Naive thymus-derived CD4-positive, alpha-beta T cell (primary cell): ENCODE measurements at regions not wholly inside any gene's neighbourhood (a gene's known extent, or its start where the extent isn't known, plus 50 kb on each side); places are given as distances from the start of the nearest gene placed in this dataset.

ENCODE experiments used
- ATAC-seq: fragments of 150-1000 bp; cut with Tn5 transposase; 2 replicates; pipeline ENCODE4 v1.10.0; 2021; ENCODE audit warnings: mild to moderate bottlenecking, moderate library complexity
- CTCF ChIA-PET: fragments of 350-600 bp; sonication (Branson Sonifier 250); formaldehyde crosslinking; loops from one replicate; lab custom pipeline; 2021; ENCODE audit warnings: antibody characterized with exemption; lab: Charles Lee
- POLR2A ChIA-PET: fragments of 350-600 bp; sonication (Branson Sonifier 250); formaldehyde crosslinking; loops from one replicate; lab custom pipeline; 2021; ENCODE audit warnings: antibody characterized with exemption, inconsistent platforms; lab: Charles Lee
- DNase-seq, 9 donors: peaks; one replicate each; pipeline versions ENCODE4 v3.0.0 to v3.0.0-alpha.2; 2020 to 2022; ENCODE audit warnings: mixed read lengths in 1 of 9
- H3K27ac ChIP-seq: one replicate; pipeline ENCODE4 v1.7.0; 2013; ENCODE audit warnings: mild to moderate bottlenecking, low read depth, low read length, moderate library complexity
- H3K27me3 ChIP-seq, 2 donors: one replicate each; pipeline ENCODE4 v1.7.0; 2013; ENCODE audit warnings: low read length in 2 of 2, mild to moderate bottlenecking in 2 of 2, moderate library complexity in 2 of 2; ENCODE audit not compliant: control insufficient read depth in 2 of 2, insufficient read depth in 2 of 2
- H3K36me3 ChIP-seq, 3 experiments: 1 replicate in 2 of 3; 2 replicates in 1 of 3; pipeline ENCODE4 v1.7.0; 2013; ENCODE audit warnings: low read length in 3 of 3, mild to moderate bottlenecking in 3 of 3, moderate library complexity in 1 of 3; ENCODE audit not compliant: insufficient read depth in 3 of 3, control insufficient read depth in 2 of 3
- H3K4me1 ChIP-seq, 2 donors: one replicate each; pipeline ENCODE4 v1.7.0; 2013; ENCODE audit warnings: low read length in 2 of 2, mild to moderate bottlenecking in 2 of 2, moderate library complexity in 1 of 2; ENCODE audit not compliant: control insufficient read depth in 2 of 2, insufficient read depth in 2 of 2
- H3K4me3 ChIP-seq: 2 replicates; pipeline ENCODE4 v1.7.0; 2013; ENCODE audit warnings: mild to moderate bottlenecking, low read length
- H3K9me3 ChIP-seq, 3 experiments: 1 replicate in 2 of 3; 2 replicates in 1 of 3; pipeline ENCODE4 v1.7.0; 2013; ENCODE audit warnings: low read length in 3 of 3; ENCODE audit not compliant: control insufficient read depth in 2 of 3
- H3K27ac Mint-ChIP-seq, 9 donors: one replicate each; pipeline ENCODE4 v1.8.0; 2020 to 2022; ENCODE audit warnings: mixed read lengths in 9 of 9, mild to moderate bottlenecking in 8 of 9, moderate library complexity in 5 of 9, inconsistent platforms in 2 of 9
- H3K27me3 Mint-ChIP-seq, 5 donors: one replicate each; pipeline ENCODE4 v1.8.0; 2021 to 2022; ENCODE audit warnings: mixed read lengths in 5 of 5, mild to moderate bottlenecking in 1 of 5
- H3K36me3 Mint-ChIP-seq, 5 donors: one replicate each; pipeline ENCODE4 v1.8.0; 2020 to 2022; ENCODE audit warnings: mixed read lengths in 5 of 5, mild to moderate bottlenecking in 3 of 5, inconsistent platforms in 1 of 5
- H3K4me1 Mint-ChIP-seq, 7 donors: one replicate each; pipeline ENCODE4 v1.8.0; 2020 to 2022; ENCODE audit warnings: mixed read lengths in 7 of 7, mild to moderate bottlenecking in 3 of 7, inconsistent platforms in 1 of 7
- H3K4me3 Mint-ChIP-seq, 10 donors: one replicate each; pipeline ENCODE4 v1.8.0; 2020 to 2022; ENCODE audit warnings: mild to moderate bottlenecking in 10 of 10, mixed read lengths in 10 of 10, moderate library complexity in 6 of 10, inconsistent platforms in 2 of 10
- H3K9me3 Mint-ChIP-seq, 11 donors: one replicate each; pipeline ENCODE4 v1.8.0; 2020 to 2022; ENCODE audit warnings: mixed read lengths in 11 of 11, mild to moderate bottlenecking in 4 of 11, inconsistent platforms in 1 of 11, moderate library complexity in 1 of 11
- intact Hi-C, 2 donors: fragments of 100-400 bp; cut with micrococcal nuclease; formaldehyde crosslinking; loops; one replicate each; pipeline ENCODE4 v1.15.1; 2023

DNA sequence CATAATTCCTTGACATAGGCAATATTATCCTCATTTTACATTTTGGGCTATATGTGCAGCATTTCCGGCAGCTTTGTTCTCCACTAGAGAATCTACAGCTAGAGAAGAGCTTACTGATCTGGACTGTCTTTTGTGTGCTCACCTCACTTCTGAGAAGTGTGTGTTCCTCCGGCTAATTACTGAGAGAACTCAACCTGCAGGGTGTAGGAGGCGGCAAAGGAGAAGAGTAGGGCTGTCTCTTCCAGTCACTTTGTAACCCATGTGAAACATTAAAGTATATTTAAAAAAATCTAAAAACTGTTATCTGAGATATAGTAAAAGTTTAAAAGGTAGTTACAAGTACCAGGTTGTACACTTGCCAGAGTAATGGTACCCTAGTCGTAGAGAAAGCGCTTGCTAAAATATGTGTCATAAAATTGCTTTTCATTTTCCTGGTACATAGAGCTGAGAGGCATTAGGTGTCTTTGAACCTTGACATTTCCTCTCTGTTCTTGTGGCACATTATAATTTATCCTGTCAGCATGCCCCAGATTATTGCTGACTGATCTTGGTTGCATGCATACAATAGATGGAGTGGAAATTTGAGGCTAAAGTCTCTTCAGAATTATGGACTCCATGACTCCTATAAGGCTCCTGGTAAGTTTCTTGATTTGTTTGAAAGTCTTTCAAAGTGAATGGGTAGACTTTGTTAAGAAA is 381.9 kb downstream of the LMO7 start:
- CTCF ChIA-PET: interaction anchor here (0.5 to 1.8 kb wide), 4 partner anchors 320 to 1870 kb away, joined by 3 to 6 read pairs (median 4); no protein-coding TSS in a partner anchor

DNA sequence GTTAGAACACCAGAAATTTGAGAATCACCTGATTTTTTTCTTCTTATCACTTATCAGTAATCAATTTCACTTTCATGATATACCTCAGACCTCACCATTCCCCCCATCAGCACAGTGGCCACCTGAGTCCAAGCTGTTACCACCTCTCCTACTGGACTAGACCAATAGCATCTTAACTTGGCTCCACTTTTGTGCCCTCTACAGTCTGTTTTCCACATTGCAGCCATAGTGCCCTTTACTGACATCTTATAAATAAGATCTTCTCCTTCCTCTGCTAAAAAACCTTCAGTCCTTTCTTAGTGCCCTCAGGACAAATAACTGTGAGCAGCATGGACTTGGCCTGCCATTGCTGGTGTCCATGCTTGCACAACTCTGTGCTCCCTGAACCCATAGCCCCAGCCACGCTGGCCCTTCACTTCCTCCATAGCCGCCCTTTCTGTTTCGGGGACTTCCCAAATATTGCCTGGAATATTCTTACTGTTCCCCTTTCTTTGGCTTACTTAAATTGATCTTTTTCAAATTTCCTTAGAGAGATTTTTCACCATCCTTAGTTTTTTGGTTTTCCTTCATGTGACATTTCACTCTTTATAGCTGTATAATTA is 380.8 kb downstream of the LMO7 start:
- H3K27me3 Mint-ChIP-seq: peaks cover 0 to 5% (median 0%) of the 10 kb centered on the region in 5 donors

More for the DNA sequence above, 381.9 kb downstream of the LMO7 start:
- H3K9me3 ChIP-seq: no peaks in the 10 kb centered on the region
- peaks cover 0 to 11% (median 0%) of the 10 kb centered on the region in 7 donors for H3K4me1 Mint-ChIP-seq
- H3K9me3 Mint-ChIP-seq: no peaks in the 10 kb centered on the region
- peaks cover 0 to 10% (median 0%) of the 10 kb centered on the region in 5 donors for H3K27me3 Mint-ChIP-seq
- no peaks in the 10 kb centered on the region for H3K4me1 ChIP-seq
- POLR2A ChIA-PET: no interaction called here
- H3K27ac ChIP-seq: no peak overlapping the region
- H3K36me3 ChIP-seq: no peaks in the 10 kb centered on the region
- DNase-seq: no peak
- no peaks in the 10 kb centered on the region for H3K27me3 ChIP-seq
- H3K27ac Mint-ChIP-seq: no peak overlapping the region
- H3K36me3 Mint-ChIP-seq: no peaks in the 10 kb centered on the region
- ATAC-seq: no peak
- intact Hi-C loops: loop anchor here (1.0 to 5.0 kb wide), 6 partner anchors 141 to 884 kb away; no protein-coding TSS in a partner anchor
- H3K4me3 Mint-ChIP-seq: no peak overlapping the region
- no peak overlapping the region for H3K4me3 ChIP-seq

GRCh38 chr13:76014406-76015318 is 378.5 kb downstream of the LMO7 start:
- POLR2A ChIA-PET: no interaction called here
- no peak for ATAC-seq
- intact Hi-C loops: loop anchor here (5.0 kb wide), 1 partner anchor 888 kb away; no protein-coding TSS in a partner anchor

More for the DNA sequence above, 380.8 kb downstream of the LMO7 start:
- Histone ChIP-seq H3K9me3 (no peaks in the 10 kb centered on the region), H3K27me3 (no peaks in the 10 kb centered on the region), H3K4me3 (no peak overlapping the region), H3K27ac (no peak overlapping the region), H3K36me3 (no peaks in the 10 kb centered on the region), H3K4me1 (no peaks in the 10 kb centered on the region)
- ChIA-PET POLR2A (interaction anchor here (0.6 kb wide), 1 partner anchor 124 kb away, joined by 3 read pairs; no protein-coding TSS in a partner anchor), CTCF (interaction anchor here (0.6 to 1.8 kb wide), 3 partner anchors 319 to 1871 kb away, joined by 3 to 6 read pairs (median 4); no protein-coding TSS in a partner anchor)
- intact Hi-C loops: loop anchor here (1.0 to 5.0 kb wide), 8 partner anchors 140 to 885 kb away; no protein-coding TSS in a partner anchor
- H3K36me3 Mint-ChIP-seq: no peaks in the 10 kb centered on the region
- no peaks in the 10 kb centered on the region for H3K9me3 Mint-ChIP-seq
- no peak overlapping the region for H3K4me3 Mint-ChIP-seq
- ATAC-seq (no peak), DNase-seq (peak in 5 of 9 donors; percentile 2 to 21 (median 4))
- H3K27ac Mint-ChIP-seq: no peak overlapping the region
- H3K4me1 Mint-ChIP-seq: peaks cover 0 to 11% (median 0%) of the 10 kb centered on the region in 7 donors

DNA sequence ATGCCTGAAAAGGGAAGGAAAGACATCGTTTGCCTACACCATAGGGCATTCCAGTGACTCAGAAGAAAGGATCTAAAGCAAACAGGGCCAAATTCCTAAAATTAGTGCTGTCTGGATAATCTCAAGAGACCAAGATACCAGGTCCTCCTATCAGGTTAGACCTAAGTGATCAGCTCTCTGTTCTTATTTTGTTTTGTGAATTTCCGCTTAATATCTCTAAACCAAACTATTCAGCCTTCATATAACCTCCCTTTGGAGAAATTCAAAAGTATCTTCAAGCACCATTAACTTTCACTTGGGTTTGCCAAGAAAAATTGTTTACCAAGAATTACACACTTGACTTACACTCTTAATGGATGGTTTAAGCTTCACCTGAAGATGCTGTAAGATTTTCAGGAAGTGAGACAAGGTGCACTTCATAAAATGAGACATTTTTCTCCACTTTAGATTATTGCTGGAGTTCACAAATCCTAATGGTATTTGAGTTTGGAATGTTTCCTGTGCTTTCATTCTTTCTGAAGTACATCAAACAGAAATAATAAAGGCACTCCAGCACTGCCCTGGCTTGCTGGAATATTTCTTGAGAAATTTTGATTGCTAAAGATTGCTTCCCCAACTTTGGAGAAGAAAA is 376.1 kb downstream of the LMO7 start:
- H3K36me3 ChIP-seq: no peaks in the 10 kb centered on the region
- H3K27me3 ChIP-seq: no peaks in the 10 kb centered on the region
- intact Hi-C loops: no loop called here
- no peak overlapping the region for H3K27ac ChIP-seq
- no peak overlapping the region for H3K27ac Mint-ChIP-seq
- POLR2A ChIA-PET: no interaction called here
- peaks cover 0 to 11% (median 0%) of the 10 kb centered on the region in 7 donors for H3K4me1 Mint-ChIP-seq
- H3K4me1 ChIP-seq: no peaks in the 10 kb centered on the region
- no peak overlapping the region for H3K4me3 ChIP-seq
- CTCF ChIA-PET: no interaction called here
- H3K27me3 Mint-ChIP-seq: peaks cover 0 to 7% (median 5%) of the 10 kb centered on the region in 5 donors
- no peaks in the 10 kb centered on the region for H3K9me3 ChIP-seq
- no peaks in the 10 kb centered on the region for H3K36me3 Mint-ChIP-seq
- H3K4me3 Mint-ChIP-seq: no peak overlapping the region
- no peak for DNase-seq
- ATAC-seq: no peak
- no peaks in the 10 kb centered on the region for H3K9me3 Mint-ChIP-seq

More at GRCh38 chr13:76014406-76015318, 378.5 kb downstream of the LMO7 start:
- Histone ChIP-seq H3K27me3 (no peaks in the 10 kb centered on the region), H3K4me3 (no peak overlapping the region), H3K9me3 (no peaks in the 10 kb centered on the region), H3K4me1 (no peaks in the 10 kb centered on the region), H3K27ac (no peak overlapping the region), H3K36me3 (no peaks in the 10 kb centered on the region)
- Mint-ChIP-seq H3K27me3 (peaks cover 0 to 5% (median 0%) of the 10 kb centered on the region in 5 donors), H3K4me1 (peaks cover 0 to 11% (median 0%) of the 10 kb centered on the region in 7 donors), H3K9me3 (no peaks in the 10 kb centered on the region), H3K27ac (no peak overlapping the region), H3K36me3 (no peaks in the 10 kb centered on the region), H3K4me3 (no peak overlapping the region)
- DNase-seq: no peak
- CTCF ChIA-PET: no interaction called here

GRCh38 chr13:76009267-76009890 is 373.2 kb downstream of the LMO7 start:
- no peaks in the 10 kb centered on the region for H3K9me3 Mint-ChIP-seq
- DNase-seq (no peak), ATAC-seq (no peak)
- Histone ChIP-seq H3K4me3 (no peak overlapping the region), H3K4me1 (no peaks in the 10 kb centered on the region), H3K9me3 (no peaks in the 10 kb centered on the region), H3K36me3 (no peaks in the 10 kb centered on the region), H3K27me3 (no peaks in the 10 kb centered on the region), H3K27ac (no peak overlapping the region)
- peaks cover 0 to 8% (median 3%) of the 10 kb centered on the region in 5 donors for H3K27me3 Mint-ChIP-seq
- CTCF ChIA-PET: interaction anchor here (0.5 kb wide), 1 partner anchor 1075 kb away, joined by 3 read pairs; no protein-coding TSS in a partner anchor
- intact Hi-C loops: no loop called here
- H3K36me3 Mint-ChIP-seq: no peaks in the 10 kb centered on the region
- peaks cover 0 to 2% (median 0%) of the 10 kb centered on the region in 7 donors for H3K4me1 Mint-ChIP-seq
- no peak overlapping the region for H3K4me3 Mint-ChIP-seq
- H3K27ac Mint-ChIP-seq: no peak overlapping the region
- POLR2A ChIA-PET: no interaction called here
